Loucy (cell line): ENCODE measurements at regions not wholly inside any gene's neighbourhood (a gene's known extent, or its start where the extent isn't known, plus 50 kb on each side); places are given as distances from the start of the nearest gene placed in this dataset.

Experiments used
- H2AFZ ChIP-seq: fragments of 200-600 bp; sonication (generic); 2 replicates; pipeline ENCODE4 v1.6.0; 2016; ENCODE audit warnings: antibody characterized with exemption, mild to moderate bottlenecking, low read length, moderate library complexity
- H3F3A ChIP-seq: fragments of 200-600 bp; 2 replicates; pipeline ENCODE4 v1.6.0; 2016; ENCODE audit warnings: antibody characterized with exemption, low read depth, mild to moderate bottlenecking
- H3K27me3 ChIP-seq: fragments of 200-600 bp; sonication (generic); 2 replicates; pipeline ENCODE4 v1.6.1; 2014; ENCODE audit warnings: low read length, mild to moderate bottlenecking; ENCODE audit not compliant: insufficient read depth, poor library complexity, severe bottlenecking
- H3K36me3 ChIP-seq: fragments of 200-600 bp; sonication (generic); 2 replicates; pipeline ENCODE4 v1.6.1; 2016; ENCODE audit warnings: low read length; ENCODE audit not compliant: insufficient read depth
- H3K4me1 ChIP-seq: fragments of 200-600 bp; sonication (generic); 2 replicates; pipeline ENCODE4 v1.5.1; 2014; ENCODE audit warnings: low read length, mild to moderate bottlenecking; ENCODE audit not compliant: insufficient read depth, poor library complexity, severe bottlenecking
- H3K4me2 ChIP-seq: fragments of 200-600 bp; sonication (generic); 2 replicates; pipeline ENCODE4 v1.6.0; 2014; ENCODE audit warnings: antibody characterized with exemption, low read length, low read depth, mild to moderate bottlenecking; ENCODE audit not compliant: poor library complexity, severe bottlenecking
- H3K4me3 ChIP-seq: fragments of 200-600 bp; sonication (generic); 2 replicates; pipeline ENCODE4 v1.5.1; 2014; ENCODE audit warnings: low read length, mild to moderate bottlenecking, mixed read lengths; ENCODE audit not compliant: poor library complexity, severe bottlenecking
- H3K79me2 ChIP-seq: fragments of 200-600 bp; sonication (generic); 2 replicates; pipeline ENCODE4 v1.6.1; 2014; ENCODE audit warnings: low read length; ENCODE audit not compliant: insufficient read depth
- H3K9ac ChIP-seq: fragments of 200-600 bp; sonication (generic); 2 replicates; pipeline ENCODE4 v1.6.0; 2014; ENCODE audit warnings: mild to moderate bottlenecking, low read depth, low read length, moderate library complexity; ENCODE audit not compliant: poor library complexity, severe bottlenecking
- H3K9me2 ChIP-seq: fragments of 200-600 bp; sonication (generic); replicated peaks from 2 replicates; pipeline ENCODE4 v1.6.1; 2016; ENCODE audit warnings: low read depth, low read length, mixed read lengths
- H3K9me3 ChIP-seq: fragments of 200-600 bp; sonication (generic); 2 replicates; pipeline ENCODE4 v1.6.1; 2014; ENCODE audit warnings: mild to moderate bottlenecking, antibody characterized with exemption, low read length, low read depth; ENCODE audit not compliant: insufficient read depth
- H4K20me1 ChIP-seq: fragments of 200-600 bp; sonication (generic); 2 replicates; pipeline ENCODE4 v1.6.0; 2014; ENCODE audit warnings: antibody characterized with exemption, low read length, mild to moderate bottlenecking; ENCODE audit not compliant: insufficient read depth, poor library complexity, severe bottlenecking
- EZH2phosphoT487 ChIP-seq: fragments of 200-600 bp; IDR thresholded peaks from 2 replicates; pipeline ENCODE4 v1.6.1; 2018; ENCODE audit warnings: antibody characterized with exemption, mild to moderate bottlenecking, moderate library complexity, borderline replicate concordance
- TF ChIP-seq, protein P1 (sequence below): fragments of 200-600 bp; sonication (generic); conservative IDR thresholded peaks from 2 replicates; pipeline ENCODE4 v1.5.1; 2014; ENCODE audit warnings: mild to moderate bottlenecking, antibody characterized with exemption, low read length

DNA sequence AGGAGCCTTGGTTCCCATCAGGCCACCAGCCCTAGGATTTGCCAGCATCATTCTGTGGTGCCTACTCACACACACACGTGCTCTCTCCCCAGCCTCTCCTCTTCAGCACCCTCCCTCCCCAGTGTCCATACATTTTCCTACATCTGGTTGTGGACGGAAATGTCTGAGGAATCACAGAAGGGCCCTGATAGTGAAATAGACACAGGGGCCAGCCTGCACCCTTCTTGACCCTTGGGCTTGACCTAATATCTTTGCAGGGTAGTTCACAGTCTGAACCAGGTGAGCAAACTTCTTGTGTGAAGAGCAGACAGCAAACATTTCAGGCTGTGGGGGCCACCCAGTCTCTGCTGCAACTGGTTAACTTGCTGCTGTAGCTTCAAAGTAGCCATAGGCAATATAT is 108.5 kb upstream of the NXT1 start:
- no peaks in the 10 kb centered on the region for H3K9me2 ChIP-seq
- H2AFZ ChIP-seq = no peak overlapping the region
- H4K20me1 ChIP-seq = no peaks in the 10 kb centered on the region
- TF ChIP-seq, protein P1, sequence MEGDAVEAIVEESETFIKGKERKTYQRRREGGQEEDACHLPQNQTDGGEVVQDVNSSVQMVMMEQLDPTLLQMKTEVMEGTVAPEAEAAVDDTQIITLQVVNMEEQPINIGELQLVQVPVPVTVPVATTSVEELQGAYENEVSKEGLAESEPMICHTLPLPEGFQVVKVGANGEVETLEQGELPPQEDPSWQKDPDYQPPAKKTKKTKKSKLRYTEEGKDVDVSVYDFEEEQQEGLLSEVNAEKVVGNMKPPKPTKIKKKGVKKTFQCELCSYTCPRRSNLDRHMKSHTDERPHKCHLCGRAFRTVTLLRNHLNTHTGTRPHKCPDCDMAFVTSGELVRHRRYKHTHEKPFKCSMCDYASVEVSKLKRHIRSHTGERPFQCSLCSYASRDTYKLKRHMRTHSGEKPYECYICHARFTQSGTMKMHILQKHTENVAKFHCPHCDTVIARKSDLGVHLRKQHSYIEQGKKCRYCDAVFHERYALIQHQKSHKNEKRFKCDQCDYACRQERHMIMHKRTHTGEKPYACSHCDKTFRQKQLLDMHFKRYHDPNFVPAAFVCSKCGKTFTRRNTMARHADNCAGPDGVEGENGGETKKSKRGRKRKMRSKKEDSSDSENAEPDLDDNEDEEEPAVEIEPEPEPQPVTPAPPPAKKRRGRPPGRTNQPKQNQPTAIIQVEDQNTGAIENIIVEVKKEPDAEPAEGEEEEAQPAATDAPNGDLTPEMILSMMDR = no peak
- TF ChIP-seq EZH2phosphoT487 = no peak
- H3F3A ChIP-seq = no peaks in the 10 kb centered on the region
- no peaks in the 10 kb centered on the region for H3K79me2 ChIP-seq
- H3K9me3 ChIP-seq = no peaks in the 10 kb centered on the region
- H3K4me2 ChIP-seq = no peak overlapping the region
- H3K27me3 ChIP-seq = no peaks in the 10 kb centered on the region
- no peak overlapping the region for H3K9ac ChIP-seq
- H3K36me3 ChIP-seq = no peaks in the 10 kb centered on the region
- H3K4me3 ChIP-seq = no peak overlapping the region
- H3K4me1 ChIP-seq = no peaks in the 10 kb centered on the region

DNA sequence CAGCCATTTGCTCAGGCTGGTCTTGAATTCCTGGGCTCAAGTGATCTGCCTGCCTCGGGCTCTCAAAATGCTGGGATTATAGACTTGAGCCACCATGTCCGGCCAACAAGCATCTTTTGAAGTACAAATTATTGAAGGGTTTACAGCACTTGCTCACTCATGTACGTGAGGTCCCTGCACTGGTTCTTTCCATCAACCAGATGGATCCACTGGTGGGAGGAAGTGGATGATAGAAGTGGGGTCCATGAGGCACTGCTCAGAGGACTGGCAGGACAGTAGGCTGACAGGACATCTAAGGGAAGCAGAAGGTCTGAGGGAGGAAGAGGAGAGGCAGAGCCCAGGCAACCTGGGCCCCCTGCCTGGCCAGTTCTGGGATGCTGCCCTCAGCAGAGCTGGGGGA is 109.2 kb upstream of the NXT1 start:
- Histone ChIP-seq H3K79me2 (no peaks in the 10 kb centered on the region), H3K27me3 (no peaks in the 10 kb centered on the region), H3K36me3 (no peaks in the 10 kb centered on the region), H3K4me2 (no peak overlapping the region), H3K9ac (no peak overlapping the region), H3K9me3 (no peaks in the 10 kb centered on the region), H2AFZ (no peak overlapping the region), H3F3A (no peaks in the 10 kb centered on the region), H3K4me3 (no peak overlapping the region), H3K4me1 (no peaks in the 10 kb centered on the region), H4K20me1 (no peaks in the 10 kb centered on the region), H3K9me2 (no peaks in the 10 kb centered on the region)
- no peak for TF ChIP-seq EZH2phosphoT487
- TF ChIP-seq, protein P1 = no peak

DNA sequence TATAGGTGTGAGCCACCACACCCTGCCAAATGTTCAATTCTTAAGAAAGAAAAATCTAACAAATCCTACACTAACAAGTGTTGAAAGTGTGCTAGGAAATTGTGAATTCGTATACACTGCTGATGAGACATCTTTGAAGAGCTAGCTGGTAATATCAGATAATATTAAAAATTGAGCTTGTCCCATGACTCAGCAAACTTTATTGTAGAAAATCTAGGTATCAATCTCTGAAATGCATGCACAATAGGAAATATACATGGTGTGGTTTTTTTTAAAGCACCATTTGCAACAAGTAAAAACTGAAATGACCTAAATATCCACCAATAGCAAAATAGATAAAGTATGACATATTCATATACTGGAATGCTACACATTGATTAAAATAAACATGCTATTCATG is 110.1 kb upstream of the NXT1 start:
- H3K9ac ChIP-seq = no peak overlapping the region
- H3K27me3 ChIP-seq = no peaks in the 10 kb centered on the region
- H3K4me2 ChIP-seq = no peak overlapping the region
- H3K9me3 ChIP-seq = no peaks in the 10 kb centered on the region
- no peaks in the 10 kb centered on the region for H3K9me2 ChIP-seq
- no peaks in the 10 kb centered on the region for H3K79me2 ChIP-seq
- no peaks in the 10 kb centered on the region for H4K20me1 ChIP-seq
- TF ChIP-seq EZH2phosphoT487 = no peak
- TF ChIP-seq, protein P1 = no peak
- H3K4me3 ChIP-seq = no peak overlapping the region
- no peaks in the 10 kb centered on the region for H3K4me1 ChIP-seq
- no peaks in the 10 kb centered on the region for H3K36me3 ChIP-seq
- H2AFZ ChIP-seq = no peak overlapping the region
- H3F3A ChIP-seq = no peaks in the 10 kb centered on the region
